NCI-H460 (cell line): ENCODE measurements at regions not wholly inside any gene's neighbourhood (a gene's known extent, or its start where the extent isn't known, plus 50 kb on each side); places are given as distances from the start of the nearest gene placed in this dataset.
"Not testable (repeated sequence)": the region's sequence is repeated elsewhere in the genome, so short reads cannot be mapped to it uniquely, and the experiment has no call there.

ENCODE experiments used
- DNase-seq: peaks from one replicate; pipeline ENCODE4 v3.0.0-alpha.2; 2016; ENCODE audit warnings: low read depth; ENCODE audit errors: extremely low read depth

DNA sequence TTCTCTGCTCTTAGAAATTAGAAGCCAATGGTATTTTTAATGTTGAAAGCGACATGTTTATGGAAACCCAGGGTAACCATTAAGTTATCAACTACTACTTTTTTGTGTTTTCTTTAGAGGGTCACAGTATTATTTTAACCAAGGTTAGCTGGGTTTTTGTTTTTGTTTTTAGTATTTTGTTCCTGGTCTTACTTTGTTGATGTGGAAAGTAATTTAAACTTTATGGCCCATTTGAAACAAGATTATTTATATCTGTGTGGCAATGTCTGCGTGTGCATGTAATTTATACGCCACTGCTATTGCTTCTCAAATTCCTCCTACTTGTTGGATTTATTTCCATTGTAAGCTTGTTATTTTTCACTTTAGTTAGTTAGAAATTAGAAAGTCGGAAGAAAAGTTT lies 722.1 kb upstream of the NR2F2 start:
- no peak for DNase-seq

DNA sequence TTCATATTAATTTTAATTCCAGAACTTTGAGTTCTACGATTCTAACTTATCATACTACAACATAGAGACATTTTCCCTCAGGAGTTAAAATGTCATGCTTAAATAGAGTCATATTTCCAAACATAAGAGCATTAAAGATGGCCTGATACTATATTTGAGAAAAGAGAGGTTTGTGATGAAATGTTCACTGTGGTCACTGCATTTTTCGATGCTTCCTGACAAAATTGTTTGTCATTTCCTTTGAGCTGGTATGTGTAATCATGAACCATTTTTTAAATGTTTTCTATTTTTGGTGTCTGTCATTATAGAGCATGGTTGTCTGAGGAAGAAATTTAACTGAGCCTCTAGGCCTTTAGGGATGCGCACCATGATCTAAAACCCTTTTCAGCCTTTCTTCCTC lies 721.4 kb upstream of the NR2F2 start:
- no peak for DNase-seq

- no peak for DNase-seq
These were observed 719.6 kb upstream of the NR2F2 start for GRCh38 chr15:95610945-95611344.

GRCh38 chr15:95615436-95615835 lies 715.1 kb upstream of the NR2F2 start:
- no peak for DNase-seq

DNA sequence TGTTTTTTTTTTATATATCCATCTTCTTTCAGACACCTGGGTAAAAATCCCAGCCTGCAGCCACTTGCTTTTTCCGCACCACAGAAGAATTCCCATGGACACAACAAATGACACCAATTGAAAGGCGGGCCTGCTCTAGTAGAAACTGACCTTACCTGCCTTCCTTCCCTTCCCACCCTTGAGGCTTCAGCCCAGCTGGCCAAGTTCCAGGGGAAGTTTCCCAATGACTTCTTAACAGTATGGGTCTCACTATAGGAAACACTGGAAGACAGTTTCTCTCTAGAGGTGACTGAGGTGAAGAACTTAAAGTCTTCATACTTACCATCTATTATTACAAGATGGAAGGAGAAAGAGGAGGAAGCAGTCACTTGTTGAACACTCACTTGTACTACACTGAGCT lies 714.2 kb upstream of the NR2F2 start:
- no peak for DNase-seq

- DNase-seq = no peak
These were observed 709.4 kb upstream of the NR2F2 start for GRCh38 chr15:95620934-95621579.

- no peak for DNase-seq
These were observed 707.7 kb upstream of the NR2F2 start for GRCh38 chr15:95622843-95623242.

DNA sequence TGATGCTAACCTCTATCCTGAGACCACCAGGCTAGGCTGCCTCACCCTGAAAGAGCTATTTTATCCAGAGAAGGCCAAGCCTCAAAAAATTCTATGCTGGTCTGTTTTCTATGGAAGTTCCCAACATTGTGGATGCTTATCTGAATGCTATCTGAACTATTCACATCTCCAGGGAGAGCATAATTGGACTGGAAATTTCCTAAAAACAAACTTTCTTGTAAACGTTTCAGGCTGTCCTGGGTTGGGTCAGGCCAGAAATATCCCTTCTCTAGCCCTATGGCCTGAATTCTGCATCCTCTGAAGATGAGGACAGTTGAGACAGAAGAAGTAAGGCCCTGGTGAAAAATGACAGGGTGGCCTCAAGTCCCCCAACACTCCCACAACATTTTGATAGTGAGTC lies 706.4 kb upstream of the NR2F2 start:
- no peak for DNase-seq

DNA sequence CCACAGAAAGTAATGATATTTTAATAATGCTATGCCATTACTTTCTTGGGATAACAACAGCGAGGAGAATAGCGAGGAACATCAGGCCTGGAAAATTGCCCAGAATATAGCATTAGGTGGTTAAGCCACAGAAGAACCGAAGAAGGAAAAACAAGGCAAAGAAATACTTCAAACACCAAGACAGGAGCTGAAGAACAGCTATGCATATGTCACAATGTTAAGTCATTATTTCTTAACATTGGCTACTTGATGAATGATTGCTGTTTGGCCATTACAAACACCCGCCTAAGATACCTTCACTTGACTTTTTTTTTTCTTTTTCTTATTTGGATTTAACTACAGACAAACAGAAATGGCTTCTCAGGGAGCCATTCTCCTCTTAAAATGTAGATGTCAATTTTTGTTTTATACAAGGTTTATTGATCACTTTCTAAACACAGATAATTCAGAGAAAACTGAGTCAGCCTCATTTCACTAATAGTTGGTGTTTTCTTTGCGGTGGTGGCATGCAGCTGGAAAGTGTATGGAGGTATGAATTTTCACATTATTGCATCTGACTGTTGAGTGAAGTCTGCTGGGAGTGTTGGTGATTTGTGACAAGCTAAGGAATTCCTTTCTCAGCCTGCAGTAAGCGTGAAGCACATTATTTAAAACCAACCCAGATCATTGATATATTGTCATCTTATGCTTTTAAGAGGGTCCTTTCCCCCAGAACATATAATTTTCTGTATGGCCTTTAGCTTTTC lies 705.7 kb upstream of the NR2F2 start:
- DNase-seq = no peak

DNA sequence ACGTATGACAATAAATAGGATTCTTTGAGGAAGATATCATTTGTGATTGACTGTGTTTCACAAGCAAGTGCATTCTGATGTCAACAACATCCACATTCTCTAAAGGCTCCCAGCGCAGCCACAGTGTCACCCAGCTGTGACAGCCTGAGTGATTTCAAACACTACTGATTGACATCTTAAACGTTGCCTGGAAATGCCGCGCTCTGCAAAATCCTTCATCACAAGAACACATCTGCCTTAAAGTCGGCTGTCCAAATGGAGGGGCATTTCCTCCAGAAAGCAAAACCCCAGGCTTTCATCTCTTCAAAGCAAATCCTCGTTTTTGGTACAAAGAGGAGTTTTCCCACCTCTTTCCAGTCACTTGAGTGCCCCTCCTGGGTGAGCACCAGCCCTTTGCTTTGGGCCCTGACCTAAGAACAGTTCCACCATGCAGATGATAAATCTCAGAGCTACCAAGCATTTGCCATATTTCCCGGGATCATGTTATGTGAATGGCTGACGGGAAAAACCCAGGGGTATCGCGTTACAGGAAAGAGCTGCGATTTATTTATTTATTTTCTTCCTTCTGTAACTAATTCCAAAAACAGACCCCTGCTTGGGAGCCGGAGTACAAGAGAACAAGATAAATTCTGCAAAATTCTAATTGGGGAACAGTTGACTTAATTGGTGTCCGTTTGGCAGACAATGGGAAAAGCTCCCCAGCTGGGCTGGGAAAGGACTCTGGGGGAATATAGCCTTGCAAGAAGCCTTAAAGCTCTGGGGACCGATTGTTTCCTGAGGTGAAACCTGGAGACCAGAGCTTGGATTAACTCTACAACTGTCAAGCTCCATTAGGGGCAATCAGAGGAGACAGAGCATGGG lies 703.8 kb upstream of the NR2F2 start:
- no peak for DNase-seq

GRCh38 chr15:95629503-95630168 lies 700.9 kb upstream of the NR2F2 start:
- DNase-seq = no peak

DNA sequence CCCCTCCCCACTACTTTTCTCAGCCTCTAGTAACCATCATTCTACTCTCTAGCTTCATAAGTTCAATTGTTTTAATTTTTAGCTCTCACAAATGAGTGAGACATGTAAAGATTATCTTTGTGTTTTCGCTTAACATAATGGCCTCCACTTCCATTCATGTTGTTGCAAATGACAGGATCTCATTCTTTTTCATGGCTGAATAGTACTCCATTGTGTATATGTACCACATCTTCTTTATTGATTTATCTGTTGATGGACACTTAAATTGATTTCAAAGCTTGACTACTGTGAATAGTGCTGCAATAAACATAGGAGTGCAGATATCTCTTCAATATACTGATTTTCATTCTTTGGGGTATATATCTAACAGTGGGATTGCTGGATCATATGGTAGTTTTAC lies 699.8 kb upstream of the NR2F2 start:
- DNase-seq = no peak

DNA sequence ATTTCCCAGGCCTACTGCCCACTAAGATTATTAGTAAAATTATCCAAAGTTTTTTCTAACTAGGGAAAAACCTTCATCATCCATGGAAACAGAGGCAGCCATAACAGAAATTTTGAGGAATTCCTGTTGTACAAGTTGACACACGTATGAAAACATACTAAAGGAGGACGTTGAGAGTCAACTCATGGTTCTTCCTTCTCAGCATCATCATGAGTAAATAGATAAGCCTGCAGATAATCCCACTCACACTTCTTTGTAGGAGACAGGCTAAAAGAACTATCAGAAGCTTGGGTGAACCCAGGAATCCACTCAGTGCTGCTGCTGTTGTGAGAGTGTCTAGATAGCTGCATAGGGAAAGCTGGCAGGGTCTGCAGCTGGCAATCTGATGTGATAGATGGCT lies 694.8 kb upstream of the NR2F2 start:
- DNase-seq = no peak

DNA sequence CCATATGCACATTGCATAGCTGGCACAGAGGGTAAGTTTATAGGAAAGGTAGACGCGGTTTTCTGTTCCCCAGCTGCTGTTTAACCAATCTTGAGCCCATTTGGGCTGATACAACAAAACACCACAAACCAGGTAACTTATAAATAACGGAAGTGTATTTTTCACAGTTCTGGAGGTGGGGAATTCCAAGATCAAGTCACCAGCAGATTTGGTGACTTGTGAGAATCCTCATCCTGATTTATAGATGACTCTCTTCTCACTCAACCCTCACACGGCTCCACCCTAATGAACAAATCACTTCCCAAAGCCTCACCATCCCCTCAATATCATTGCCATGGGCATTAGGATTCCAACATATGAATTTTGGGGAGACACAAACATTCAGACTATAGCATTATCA lies 694.4 kb upstream of the NR2F2 start:
- DNase-seq = no peak

GRCh38 chr15:95637234-95637633 lies 693.3 kb upstream of the NR2F2 start:
- DNase-seq = not testable (repeated sequence)

- no peak for DNase-seq
These were observed 691.3 kb upstream of the NR2F2 start for GRCh38 chr15:95639208-95639607.

DNA sequence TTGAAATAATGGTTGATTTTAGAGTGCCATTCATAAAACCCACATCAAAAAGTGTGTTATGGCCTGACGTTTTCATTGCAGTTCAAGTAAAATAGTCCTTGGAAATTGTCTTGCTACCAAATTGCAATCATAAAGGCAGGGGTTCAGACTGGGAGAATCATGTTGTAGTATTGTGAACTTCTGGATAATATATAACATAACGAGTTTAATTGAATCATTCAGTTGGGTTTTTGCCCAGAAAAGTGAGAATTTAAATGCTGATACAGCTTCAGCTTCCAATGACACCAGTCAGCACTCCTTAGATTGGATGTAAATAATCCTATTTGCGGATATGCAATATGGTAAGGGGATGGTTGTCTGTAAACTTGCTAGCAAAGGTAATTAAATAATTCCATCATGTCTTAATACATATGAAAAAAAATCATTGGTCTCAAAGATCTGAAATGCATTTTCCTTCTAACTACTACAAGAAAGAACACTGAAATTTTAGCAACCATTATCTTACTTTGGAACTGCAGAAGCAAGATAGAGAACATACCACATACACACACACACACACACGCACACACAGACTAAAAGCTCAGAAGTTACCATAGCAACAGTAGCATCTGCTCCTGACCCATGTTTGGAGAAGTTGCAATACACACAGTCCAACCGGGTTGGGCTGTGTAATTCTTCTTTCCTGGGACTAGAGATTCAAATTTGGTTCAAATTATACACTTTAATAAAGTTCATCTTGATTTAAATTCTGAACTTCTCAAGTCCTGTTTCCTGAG lies 686.2 kb upstream of the NR2F2 start:
- DNase-seq = no peak

GRCh38 chr15:95645791-95646338 lies 684.6 kb upstream of the NR2F2 start:
- DNase-seq = no peak

- no peak for DNase-seq
These were observed 683.8 kb upstream of the NR2F2 start for GRCh38 chr15:95646484-95647273.
